ENCODE measurements at regions not wholly inside any gene's neighbourhood (a gene's known extent, or its start where the extent isn't known, plus 50 kb on each side); places are given as distances from the start of the nearest gene placed in this dataset.

DNA sequence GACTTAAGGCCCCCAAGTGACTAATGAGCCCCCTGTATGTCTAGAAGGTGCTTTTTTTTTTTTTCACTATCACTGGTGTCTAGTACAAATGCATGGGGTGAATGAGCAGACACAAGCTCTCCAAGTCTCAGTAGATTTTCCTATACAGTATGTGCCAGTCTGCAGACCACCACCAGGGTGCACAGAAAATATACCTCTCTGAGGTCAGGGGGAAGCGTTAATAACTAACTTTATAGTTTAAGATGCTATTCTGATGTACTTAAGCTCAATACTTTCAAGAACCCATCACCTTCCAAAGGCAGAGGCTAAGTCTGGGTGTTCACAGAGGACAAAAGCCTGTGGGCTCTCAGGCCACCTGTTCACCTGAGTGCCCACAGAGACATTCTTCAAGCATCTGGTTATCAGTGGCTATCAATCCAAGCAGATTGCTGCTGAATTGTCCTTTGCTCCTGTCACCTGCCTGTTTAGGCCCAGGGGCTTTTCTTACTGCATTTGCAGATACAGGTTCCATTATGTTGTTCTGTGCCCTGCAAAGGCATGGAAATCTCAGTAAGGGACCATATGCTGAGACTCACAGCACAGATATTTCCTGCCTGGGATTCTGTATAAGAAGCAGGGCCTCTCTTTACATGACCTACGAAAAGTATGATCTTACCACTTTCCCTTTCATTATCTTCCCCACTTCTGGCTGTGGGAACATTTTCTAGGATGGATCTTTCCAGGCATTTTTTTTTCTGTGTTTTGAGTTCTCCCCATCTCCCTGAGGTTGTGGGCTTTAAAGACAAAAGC lies 534.6 kb downstream of the TNS1 start (continued):
- TF ChIP-seq TCF12 (IDR thresholded peaks at IDR 0.05; ENCODE audit: low read depth, low read length), result no peak
- TF ChIP-seq PAX5 (IDR thresholded peaks at IDR 0.05; ENCODE audit: borderline replicate concordance, low read depth, low read length), result no peak

DNA sequence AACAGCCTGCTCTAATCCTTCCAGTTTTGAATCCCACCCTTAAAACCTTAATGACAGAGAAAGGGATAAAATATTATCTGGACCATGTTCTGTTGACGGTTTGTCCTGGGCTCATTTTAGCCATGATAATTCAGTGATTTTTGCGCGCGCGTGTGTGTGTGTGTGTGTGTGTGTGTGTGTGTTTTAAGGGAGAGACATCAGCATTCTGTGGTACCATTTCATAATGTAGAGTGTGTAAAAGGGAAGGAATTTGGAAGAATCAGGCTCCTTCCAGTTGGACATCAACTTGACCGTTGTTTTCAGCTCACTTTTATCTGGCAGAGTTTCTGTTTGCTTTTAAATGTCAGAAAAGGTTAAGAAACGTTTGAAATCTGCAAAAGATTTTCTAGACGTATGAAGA lies 535.5 kb downstream of the TNS1 start:
- FAIRE-seq (no peak), ATAC-seq (no peak), DNase-seq (ENCODE audit: low read depth, low spot score) (no peak)
- H3K27me3 ChIP-seq (replicated peaks in 1 of 2; ENCODE audit: control insufficient read depth in 2 of 2, insufficient read depth in 2 of 2, low read length in 1 of 2), result no peaks in the 10 kb centered on the region
- intact Hi-C loops (cut with micrococcal nuclease; ENCODE audit: unreplicated experiment), result no loop called here
- ChIA-PET POLR2A (interaction anchor here (0.7 kb wide), 1 partner anchor 379 kb away, joined by 3 read pairs; no protein-coding TSS in a partner anchor), SMC1A (ENCODE audit: uncharacterized antibody, unreplicated experiment) (no interaction called here), CTCF (no interaction called here), RAD21 (ENCODE audit: unreplicated experiment) (no interaction called here)
- H3K36me3 ChIP-seq (ENCODE audit: control insufficient read depth in 2 of 2, insufficient read depth in 2 of 2, low read length in 1 of 2), result no peaks in the 10 kb centered on the region
- no peak overlapping the region for H3K4me3 ChIP-seq
- no peaks in the 10 kb centered on the region for H4K20me1 ChIP-seq (ENCODE audit: control insufficient read depth, insufficient read depth)
- in situ Hi-C loops (cut with MboI), result no loop called here
- TF ChIP-seq IKZF1 (conservative IDR thresholded peaks at IDR 0.05), result no peak
- TF ChIP-seq RUNX3 (IDR thresholded peaks at IDR 0.05; ENCODE audit: low read length), result no peak
- no peak for TF ChIP-seq POLR2AphosphoS5 (IDR thresholded peaks at IDR 0.05; ENCODE audit: low read length)
- TF ChIP-seq STAT3 (IDR thresholded peaks at IDR 0.05; ENCODE audit: low read depth, low read length), result no peak
- TF ChIP-seq BHLHE40 (IDR thresholded peaks at IDR 0.05; ENCODE audit: borderline replicate concordance in 1 of 2, low read depth in 2 of 2, low read length in 1 of 2), result no peak
- TF ChIP-seq NFXL1 (IDR thresholded peaks at IDR 0.05; ENCODE audit: borderline replicate concordance), result no peak
- peaks cover 11% of the 10 kb centered on the region for H3K4me1 ChIP-seq (ENCODE audit: control insufficient read depth, insufficient read depth, low read length)
- no peak overlapping the region for H3K27ac ChIP-seq (ENCODE audit: control insufficient read depth, insufficient read depth)
- no peaks in the 10 kb centered on the region for H3K79me2 ChIP-seq (ENCODE audit: control insufficient read depth, insufficient read depth, low read length)
- BruUV-seq (replicated peaks), result no TSS peak
- H3K9me3 ChIP-seq (replicated peaks; ENCODE audit: control insufficient read depth, insufficient read depth, low read length), result no peaks in the 10 kb centered on the region
- no peak overlapping the region for H2AFZ ChIP-seq (ENCODE audit: control insufficient read depth, low read depth, low read length)
- H3K9ac ChIP-seq (ENCODE audit: control insufficient read depth, insufficient read depth, low read length), result no peak overlapping the region
- 71% methylated on average over 8 of the region's 8 CpGs for WGBS (ENCODE audit: insufficient coverage, insufficient replicate concordance, low lambda C conversion rate, missing lambda C conversion rate)
- H3K4me2 ChIP-seq (ENCODE audit: control insufficient read depth, insufficient read depth), result no peak overlapping the region

All from GM12878 (cell line).